ENCODE measurements at regions not wholly inside any gene's neighbourhood (a gene's known extent, or its start where the extent isn't known, plus 50 kb on each side); places are given as distances from the start of the nearest gene placed in this dataset.
"Not testable (repeated sequence)": the region's sequence is repeated elsewhere in the genome, so short reads cannot be mapped to it uniquely, and the experiment has no call there.

- DNase-seq (ENCODE audit: low read depth), result no peak
These were observed 81.7 kb upstream of the RALGPS2 start for GRCh38 chr1:178643349-178643748.

- no peak for DNase-seq (ENCODE audit: low read depth)
These were observed 81.2 kb upstream of the RALGPS2 start for GRCh38 chr1:178643831-178644230.

GRCh38 chr1:178644308-178645120, 80.5 kb upstream of the RALGPS2 start:
- DNase-seq (ENCODE audit: low read depth), result no peak

DNA sequence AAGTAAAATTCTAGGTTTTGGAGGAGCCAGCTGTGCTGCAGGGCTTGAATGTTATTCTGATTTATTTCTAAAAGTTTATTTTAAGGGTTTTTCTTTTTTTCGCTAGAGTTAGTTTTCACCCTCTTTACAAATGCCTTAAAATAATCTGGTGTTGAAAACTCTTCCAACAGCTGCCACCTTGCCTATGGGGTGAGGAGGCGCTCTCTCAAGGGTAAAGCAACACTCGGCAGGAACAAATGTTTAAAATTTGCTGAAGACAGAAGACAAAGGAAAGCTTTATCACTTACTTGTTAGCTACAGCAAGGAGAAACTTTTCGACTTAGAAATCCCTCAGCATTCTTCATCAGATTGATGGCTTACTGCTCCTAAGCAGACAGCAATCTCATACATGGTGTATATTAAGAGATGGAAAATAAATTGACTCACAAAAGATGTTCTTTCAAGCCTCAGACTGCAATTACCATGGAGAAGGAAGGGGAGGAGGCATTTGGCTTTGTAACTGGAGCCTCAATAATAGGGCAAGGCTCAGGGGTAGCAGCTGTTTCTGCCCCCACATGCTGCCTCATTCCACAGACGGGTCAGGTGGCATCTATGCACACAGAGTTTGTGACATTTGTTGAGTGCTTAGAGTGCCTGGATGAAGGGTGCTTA, 79.8 kb upstream of the RALGPS2 start:
- no peak for DNase-seq (ENCODE audit: low read depth)

GRCh38 chr1:178645808-178646200, 79.2 kb upstream of the RALGPS2 start:
- DNase-seq (ENCODE audit: low read depth), result peak; percentile 83

GRCh38 chr1:178646821-178647220, 78.2 kb upstream of the RALGPS2 start:
- DNase-seq (ENCODE audit: low read depth), result no peak

- no peak for DNase-seq (ENCODE audit: low read depth)
These were observed 76.9 kb upstream of the RALGPS2 start for GRCh38 chr1:178648151-178648550.

- no peak for DNase-seq (ENCODE audit: low read depth)
These were observed 75.3 kb upstream of the RALGPS2 start for GRCh38 chr1:178649582-178650350.

DNA sequence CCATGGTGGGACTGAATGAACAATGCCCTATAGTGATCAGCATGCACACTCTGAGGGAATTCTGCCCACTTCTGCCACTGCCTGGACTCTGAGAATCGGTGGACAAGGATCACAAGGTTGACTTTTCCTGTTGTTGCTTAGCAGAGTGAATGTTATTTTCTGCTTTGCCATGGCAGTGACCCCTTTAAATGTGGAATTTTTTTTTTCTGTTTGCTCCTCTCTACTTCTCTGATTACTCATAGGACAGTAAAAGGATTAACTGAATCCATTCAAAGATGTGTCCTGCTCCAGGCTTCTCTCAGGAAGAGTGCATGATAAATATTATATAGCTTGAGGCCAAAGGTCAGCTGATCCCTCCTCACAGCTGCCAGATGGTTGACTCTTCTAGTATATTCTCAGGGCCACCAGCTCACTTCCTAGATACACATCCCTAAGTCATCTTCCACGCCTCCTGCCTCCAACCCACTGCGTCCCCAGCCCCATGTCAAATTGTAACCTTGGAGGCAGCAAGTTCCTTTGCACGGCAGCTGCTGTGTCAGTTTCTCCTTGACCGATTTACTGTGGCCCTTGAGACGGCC, 74.0 kb upstream of the RALGPS2 start:
- DNase-seq (ENCODE audit: low read depth), result no peak

DNA sequence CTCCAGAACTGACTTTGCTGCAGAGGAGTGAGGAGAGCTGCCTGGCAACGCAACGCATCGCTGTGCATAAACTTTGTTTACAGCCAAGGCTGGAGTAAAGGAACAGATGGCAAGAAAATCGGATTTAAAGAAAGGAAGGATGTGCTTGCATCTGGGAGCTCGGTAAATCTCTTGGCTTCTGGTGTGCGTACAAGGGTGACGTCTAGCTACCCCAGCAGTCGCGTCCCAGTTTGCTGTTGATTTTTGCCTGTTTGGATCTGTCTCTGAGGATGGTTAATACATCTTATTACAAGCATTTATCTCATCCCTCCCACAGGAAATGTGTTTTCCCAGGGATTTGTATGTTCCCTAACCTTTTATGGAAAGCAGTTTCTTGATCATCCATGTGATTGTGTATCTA, 73.3 kb upstream of the RALGPS2 start:
- no peak for DNase-seq (ENCODE audit: low read depth)

- no peak for DNase-seq (ENCODE audit: low read depth)
These were observed 72.2 kb upstream of the RALGPS2 start for GRCh38 chr1:178652506-178653490.

DNA sequence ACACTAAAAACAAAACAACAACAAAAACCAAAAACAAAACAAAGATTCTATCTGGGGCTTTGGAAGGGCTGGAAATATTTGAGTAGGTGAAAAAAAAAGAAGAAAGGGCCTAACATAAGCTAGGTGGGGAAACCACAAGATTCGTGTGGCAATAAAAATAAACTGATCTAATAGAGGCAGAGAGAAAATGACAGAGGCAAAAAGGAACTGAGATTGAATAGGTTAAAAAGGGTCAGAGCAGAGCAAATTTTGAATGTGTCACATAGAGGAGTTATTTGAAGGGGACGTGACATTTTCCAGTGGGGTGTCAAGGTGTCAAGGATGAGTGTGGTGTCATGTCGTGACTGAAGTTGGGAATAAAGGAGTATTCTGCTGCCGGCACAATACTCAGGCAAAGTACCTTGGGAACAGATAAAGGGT, 65.2 kb upstream of the RALGPS2 start:
- no peak for DNase-seq (ENCODE audit: low read depth)

DNA sequence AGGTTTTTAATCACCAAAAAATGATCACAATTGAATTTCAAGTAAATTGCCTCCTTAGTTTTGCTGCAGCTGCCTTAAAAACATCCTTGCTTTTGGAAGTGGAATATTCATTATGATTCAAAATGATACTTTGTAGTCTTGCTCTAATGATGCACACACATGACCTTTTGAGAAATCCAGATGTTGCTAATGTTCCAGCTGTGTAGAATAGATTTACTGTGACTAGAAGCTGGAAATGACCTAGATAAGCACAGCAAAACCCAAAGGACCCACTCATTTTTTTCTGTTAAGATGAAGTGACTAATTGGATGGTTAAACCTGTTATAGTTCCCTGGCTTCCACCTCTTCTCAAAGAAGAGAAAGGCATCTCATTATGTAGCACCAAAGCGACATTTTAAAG, 64.6 kb upstream of the RALGPS2 start:
- no peak for DNase-seq (ENCODE audit: low read depth)

DNA sequence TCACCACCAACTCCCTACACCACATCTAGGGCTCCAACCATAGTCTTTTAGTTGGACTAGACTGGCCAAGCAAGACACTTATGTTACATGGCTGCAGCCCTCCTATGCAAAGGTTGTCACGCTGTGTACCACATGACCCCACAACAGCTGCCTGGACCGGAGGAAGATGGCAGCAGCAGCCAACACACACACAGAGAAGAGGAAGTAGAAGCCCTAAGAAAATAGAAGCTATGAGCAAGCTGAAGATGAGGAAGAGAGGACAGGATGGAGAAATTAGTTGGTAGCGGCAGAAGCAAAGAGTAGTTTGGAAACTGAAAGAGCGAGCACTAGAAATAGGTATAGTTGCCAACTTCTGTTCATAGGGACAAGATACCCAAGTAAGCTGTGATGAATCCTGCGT, 60.8 kb upstream of the RALGPS2 start:
- no peak for DNase-seq (ENCODE audit: low read depth)

DNA sequence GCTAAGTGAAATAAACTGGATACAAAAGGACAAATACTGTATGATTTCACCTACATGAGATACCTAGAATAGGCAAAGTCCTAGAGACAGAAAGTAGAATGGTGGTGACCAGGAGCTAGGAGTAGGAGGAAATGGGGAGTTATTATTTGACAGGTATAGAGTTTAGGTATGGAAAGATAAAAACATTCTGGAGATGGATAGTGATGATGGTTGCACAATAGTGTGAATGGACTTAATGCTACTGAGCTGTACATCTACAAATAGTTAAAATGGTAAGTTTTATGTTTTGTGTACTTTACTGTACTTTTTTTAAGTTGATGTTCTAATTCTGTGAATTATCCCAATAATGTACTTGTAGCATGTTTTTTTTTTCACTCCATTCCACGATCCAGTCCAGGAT, 59.5 kb upstream of the RALGPS2 start:
- DNase-seq (ENCODE audit: low read depth), result no peak

GRCh38 chr1:178666891-178667290, 58.2 kb upstream of the RALGPS2 start:
- not testable (repeated sequence) for DNase-seq (ENCODE audit: low read depth)

GRCh38 chr1:178672434-178672833, 52.6 kb upstream of the RALGPS2 start:
- no peak for DNase-seq (ENCODE audit: low read depth)

DNA sequence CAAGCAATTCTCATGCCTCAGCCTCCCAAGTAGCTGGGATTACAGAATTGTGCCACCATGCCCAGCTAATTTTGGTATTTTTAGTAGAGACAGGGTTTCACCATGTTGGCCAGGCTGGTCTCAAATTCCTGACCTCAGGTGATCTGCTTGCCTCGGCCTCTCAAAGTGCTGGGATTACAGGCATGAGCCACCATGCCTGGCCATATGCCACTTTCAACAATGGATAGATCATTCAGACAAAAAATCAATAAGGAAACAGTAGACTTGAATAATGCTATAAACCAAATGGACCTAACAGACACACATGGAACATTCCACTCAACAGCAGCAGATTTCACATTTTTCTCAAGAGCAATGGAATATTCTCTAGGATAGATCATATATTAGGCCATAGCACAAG, 50.5 kb upstream of the RALGPS2 start:
- not testable (repeated sequence) for DNase-seq (ENCODE audit: low read depth)
